Midbrain (tissue), 1 donor: ENCODE measurements at regions not wholly inside any gene's neighbourhood (a gene's known extent, or its start where the extent isn't known, plus 50 kb on each side); places are given as distances from the start of the nearest gene placed in this dataset.
"Not testable (repeated sequence)": the region's sequence is repeated elsewhere in the genome, so short reads cannot be mapped to it uniquely, and the experiment has no call there.

Experiments used
- DNase-seq: peaks from one replicate; lab custom pipeline; 2025; lab: John Stamatoyannopoulos, UW

GRCh38 chr11:87635001-87635400 lies 540.2 kb downstream of the RAB38 start:
- no peak for DNase-seq

GRCh38 chr11:87634331-87634730 lies 540.9 kb downstream of the RAB38 start:
- DNase-seq = no peak

GRCh38 chr11:87628957-87629356 lies 546.3 kb downstream of the RAB38 start:
- DNase-seq = no peak

- DNase-seq = no peak
These were observed 547.1 kb downstream of the RAB38 start for GRCh38 chr11:87628026-87628580.

DNA sequence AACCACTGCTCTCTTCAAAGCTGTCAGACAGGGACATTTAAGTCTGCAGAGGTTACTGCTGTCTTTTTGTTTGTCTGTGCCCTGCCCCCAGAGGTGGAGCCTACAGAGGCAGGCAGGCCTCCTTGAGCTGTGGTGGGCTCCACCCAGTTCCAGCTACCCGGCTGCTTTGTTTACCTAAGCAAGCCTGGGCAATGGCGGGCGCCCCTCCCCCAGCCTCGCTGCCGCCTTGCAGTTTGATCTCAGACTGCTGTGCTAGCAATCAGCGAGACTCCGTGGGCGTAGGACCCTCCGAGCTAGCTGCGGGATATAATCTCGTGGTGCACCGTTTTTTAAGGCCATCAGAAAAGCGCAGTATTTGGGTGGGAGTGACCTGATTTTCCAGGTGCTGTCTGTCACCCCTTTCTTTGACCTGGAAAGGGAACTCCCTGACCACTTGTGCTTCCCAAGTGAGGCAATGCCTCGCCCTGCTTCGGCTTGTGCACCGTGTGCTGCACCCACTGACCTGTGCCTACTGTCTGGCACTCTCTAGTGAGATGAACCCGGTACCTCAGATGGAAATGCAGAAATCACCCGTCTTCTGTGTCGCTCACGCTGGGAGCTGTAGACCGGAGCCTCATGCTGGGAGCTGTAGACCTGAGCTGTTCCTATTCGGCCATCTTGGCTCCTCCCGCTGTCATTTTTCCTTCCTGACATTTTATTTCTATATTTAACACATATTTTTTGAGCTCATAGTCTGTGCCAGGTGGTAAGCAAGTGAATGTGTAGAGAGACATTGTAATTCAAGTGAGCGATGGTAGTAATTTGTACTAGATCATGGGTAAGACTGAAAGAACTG lies 551.5 kb downstream of the RAB38 start:
- DNase-seq = not testable (repeated sequence)

- no peak for DNase-seq
These were observed 558.7 kb downstream of the RAB38 start for GRCh38 chr11:87616511-87616910.

- no peak for DNase-seq
These were observed 566.6 kb downstream of the TMEM135 start for GRCh38 chr11:87604350-87604749.

DNA sequence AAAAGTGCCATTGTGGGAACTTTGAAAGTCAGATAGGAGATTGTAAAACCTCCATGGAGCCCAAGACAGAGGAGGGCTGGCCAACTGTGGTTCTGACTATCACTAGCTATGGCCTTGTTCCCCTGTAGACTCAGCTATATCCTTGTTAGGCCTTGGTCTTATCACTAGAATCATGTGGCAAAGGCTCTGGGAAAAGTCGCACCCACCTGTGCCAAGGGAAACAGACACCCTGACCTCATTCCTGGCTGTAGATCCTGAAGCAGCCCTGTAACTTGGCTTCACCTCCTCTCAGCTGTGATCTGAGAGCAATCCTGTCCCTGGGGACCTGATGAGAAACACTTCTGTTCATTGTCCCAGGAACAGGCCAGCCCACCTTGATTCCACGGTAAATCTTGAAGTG lies 566.2 kb downstream of the TMEM135 start:
- no peak for DNase-seq

- DNase-seq = no peak
These were observed 565.0 kb downstream of the TMEM135 start for GRCh38 chr11:87602776-87603175.

DNA sequence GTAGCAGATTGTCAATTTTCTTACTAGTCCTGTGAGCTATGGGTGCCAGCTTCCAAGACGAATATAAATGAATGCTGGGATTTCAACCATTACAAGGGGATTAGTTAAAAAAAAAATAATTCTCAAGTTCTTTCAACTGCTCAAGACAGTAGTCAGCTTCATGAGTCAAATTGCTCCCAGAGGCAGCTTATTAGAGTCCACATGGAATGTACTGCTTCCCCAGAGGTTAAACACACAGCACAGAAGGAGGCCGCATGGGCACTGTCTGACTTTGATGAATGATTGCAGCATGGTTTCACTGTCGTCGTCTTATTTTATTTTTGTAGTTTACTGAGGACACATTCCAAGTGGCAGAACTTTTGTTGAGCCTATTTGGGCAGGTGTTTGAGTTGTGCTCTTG lies 563.2 kb downstream of the TMEM135 start:
- DNase-seq = no peak

DNA sequence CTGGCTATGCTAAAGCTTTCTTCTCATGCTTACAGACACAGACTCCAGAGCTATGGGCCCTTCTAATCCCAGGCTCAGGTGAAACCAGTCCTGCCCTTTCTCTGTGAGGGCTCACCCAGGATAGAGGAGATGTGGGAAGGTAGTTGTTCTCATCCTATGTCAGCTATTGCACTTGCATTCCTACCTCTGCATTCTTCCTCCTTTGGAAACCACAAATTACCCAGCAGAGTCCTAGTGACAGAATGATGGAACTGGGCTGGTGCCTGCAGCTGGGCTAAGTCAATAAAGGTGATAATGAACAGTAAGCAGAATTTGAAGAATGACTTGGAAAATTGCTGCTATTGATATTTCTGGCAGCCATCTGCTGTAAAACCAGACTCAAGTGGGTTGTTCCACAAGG lies 560.0 kb downstream of the TMEM135 start:
- no peak for DNase-seq

DNA sequence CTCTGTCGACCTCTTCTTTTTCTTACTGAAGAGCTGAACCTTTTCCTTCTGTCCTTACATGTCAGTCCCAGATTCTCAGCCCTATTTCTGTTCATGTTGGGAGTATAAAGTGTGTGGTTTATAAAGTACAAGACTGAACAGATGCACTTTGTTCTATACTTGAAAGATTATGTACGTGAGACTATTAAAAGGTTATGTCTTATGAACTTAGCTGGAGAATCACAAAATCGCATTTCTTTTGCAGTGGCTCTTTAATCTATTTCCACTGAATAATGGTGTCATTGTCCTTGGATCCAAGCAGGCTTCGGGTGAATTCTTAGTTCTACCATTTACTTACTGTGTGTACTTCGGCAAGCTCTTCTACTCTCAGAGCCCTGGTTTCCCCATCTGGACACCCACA lies 558.4 kb downstream of the TMEM135 start:
- no peak for DNase-seq

GRCh38 chr11:87589082-87589481 lies 551.3 kb downstream of the TMEM135 start:
- DNase-seq = no peak

DNA sequence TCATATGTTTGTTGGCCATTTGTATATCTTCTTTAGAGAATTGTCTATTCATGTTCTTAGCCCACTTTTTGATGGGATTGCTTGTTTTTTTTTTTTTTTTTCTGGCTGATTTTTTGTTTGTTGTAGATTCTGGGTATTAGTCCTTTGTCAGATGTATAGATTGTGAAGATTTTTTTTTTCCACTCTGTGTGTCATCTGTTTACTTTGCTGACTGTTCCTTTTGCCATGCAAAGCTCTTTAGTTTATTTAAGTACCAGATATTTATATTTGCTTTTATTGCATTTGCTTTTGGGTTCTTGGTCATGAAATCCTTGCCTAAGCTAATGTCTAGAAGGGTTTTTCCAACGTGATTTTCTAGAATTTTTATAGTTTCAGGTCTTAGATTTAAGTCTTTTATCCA lies 547.9 kb downstream of the TMEM135 start:
- not testable (repeated sequence) for DNase-seq

- no peak for DNase-seq
These were observed 546.2 kb downstream of the TMEM135 start for GRCh38 chr11:87583931-87584330.

GRCh38 chr11:87575088-87575487 lies 537.4 kb downstream of the TMEM135 start:
- no peak for DNase-seq

- no peak for DNase-seq
These were observed 536.5 kb downstream of the TMEM135 start for GRCh38 chr11:87574193-87574592.

GRCh38 chr11:87573708-87574107 lies 536.0 kb downstream of the TMEM135 start:
- no peak for DNase-seq

GRCh38 chr11:87572881-87573280 lies 535.1 kb downstream of the TMEM135 start:
- no peak for DNase-seq

DNA sequence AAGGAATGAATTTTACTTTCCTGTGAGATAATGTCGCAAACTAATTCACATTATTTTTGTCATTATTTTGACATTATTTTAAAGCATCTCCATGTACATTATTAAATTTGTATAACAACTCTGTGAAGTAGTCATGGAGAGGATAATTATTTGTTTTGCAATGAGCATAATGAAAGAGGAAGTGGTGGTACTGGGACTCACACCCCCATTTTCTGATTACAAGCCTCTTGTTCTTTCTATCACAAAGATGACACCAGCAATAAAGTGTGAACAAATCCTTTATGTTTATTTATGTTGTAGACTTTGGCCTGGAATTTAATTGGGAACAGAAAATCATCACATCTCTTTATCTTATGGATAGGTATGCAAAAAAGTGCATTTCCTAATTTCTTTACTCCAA lies 522.6 kb downstream of the TMEM135 start:
- no peak for DNase-seq

DNA sequence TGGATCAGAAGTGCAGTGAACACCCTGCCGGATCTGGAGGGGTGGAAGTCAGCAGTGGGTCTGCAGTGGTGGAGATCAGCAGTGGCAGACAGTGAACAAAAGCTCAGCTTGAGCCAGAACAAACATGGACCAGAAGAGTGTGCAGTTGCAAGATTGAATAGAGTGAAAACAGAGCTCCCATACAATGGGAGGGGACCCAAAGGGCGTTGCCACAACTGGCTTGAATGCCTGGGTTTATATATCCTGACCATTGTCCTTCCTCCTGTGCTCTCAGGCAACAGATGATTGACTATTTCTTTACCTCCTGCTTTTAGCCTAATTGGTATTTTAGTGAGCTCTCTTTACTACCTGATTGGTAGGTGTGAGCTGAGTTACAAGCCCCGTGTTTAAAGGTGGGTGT lies 522.1 kb downstream of the TMEM135 start:
- DNase-seq = not testable (repeated sequence)

DNA sequence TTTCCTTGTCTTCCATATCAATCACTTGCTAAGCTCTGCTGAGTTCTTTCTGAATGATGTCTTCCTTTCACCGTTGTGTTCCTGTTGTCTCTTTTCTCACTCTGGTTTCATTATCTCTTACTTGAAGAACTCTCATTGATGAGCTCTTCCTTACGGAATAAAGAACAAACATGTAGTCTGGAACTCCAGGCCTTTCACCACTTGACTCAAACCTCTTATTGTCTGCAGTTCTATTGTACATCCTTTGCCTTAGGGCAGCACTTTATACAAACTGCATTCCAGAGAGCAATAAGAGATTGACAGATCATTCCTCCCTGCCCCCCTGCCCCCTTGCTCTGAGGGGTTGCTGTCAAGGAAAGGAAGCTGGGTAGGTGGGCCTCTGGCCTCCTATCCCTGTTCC lies 517.4 kb downstream of the TMEM135 start:
- no peak for DNase-seq

- no peak for DNase-seq
These were observed 511.1 kb downstream of the TMEM135 start for GRCh38 chr11:87548797-87549196.

DNA sequence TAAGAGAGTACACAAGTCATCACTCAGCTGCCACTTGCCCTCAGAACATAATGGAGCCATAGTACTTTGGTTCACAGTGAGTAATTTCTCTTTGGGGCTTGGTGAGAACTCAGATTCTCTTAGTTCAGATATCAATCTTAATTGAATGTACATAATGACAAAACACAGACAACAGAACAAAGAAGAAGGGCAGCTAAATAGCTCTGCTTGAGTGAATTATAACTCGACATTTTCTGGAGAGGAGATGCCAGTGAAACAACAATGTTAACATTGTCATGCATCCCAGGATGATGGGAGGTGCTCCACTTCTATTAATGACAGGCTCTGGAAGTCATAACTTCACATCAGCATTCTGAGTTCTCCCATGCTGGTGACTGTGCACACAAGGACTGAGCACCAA lies 508.1 kb downstream of the TMEM135 start:
- no peak for DNase-seq
